ENCODE measurements at regions not wholly inside any gene's neighbourhood (a gene's known extent, or its start where the extent isn't known, plus 50 kb on each side); places are given as distances from the start of the nearest gene placed in this dataset.

DNA sequence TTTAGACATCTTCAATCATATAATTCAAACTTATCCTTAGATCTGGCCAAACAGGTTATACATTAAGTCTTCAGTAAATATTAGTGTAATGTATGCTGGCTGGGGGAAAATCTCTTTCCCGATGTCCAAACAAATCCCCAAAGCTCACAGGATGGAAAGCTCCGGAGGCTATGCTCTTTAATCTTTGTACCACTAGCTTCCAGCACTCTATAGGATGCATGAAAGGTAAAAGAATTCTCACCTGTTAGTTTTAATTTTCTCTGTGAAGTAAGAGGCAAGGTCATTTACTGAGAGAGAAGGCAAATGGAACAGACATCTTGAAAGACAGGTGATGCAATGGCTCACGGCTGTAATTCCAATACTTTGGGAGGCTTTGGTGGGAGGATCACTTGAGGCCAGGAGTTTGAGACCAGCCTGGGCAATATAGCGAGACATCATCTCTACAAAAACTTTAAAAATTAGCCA lies 99.8 kb upstream of the KIF5B start (continued):
- TF ChIP-seq KDM3A (CRISPR knock-in tag; IDR thresholded peaks at IDR 0.05; ENCODE audit: low read depth): no peak
- TF ChIP-seq HIVEP1 (CRISPR knock-in tag; IDR thresholded peaks at IDR 0.05): no peak
- no peak for TF ChIP-seq SP1 (IDR thresholded peaks at IDR 0.05)
- TF ChIP-seq SP1 (CRISPR knock-in tag; IDR thresholded peaks at IDR 0.05): no peak
- no peak for TF ChIP-seq MAFG (CRISPR knock-in tag; IDR thresholded peaks at IDR 0.05)
- TF ChIP-seq ZNF720 (CRISPR knock-in tag; IDR thresholded peaks at IDR 0.05): no peak
- peak; percentile 12; the same call in 1 of the 2 replicates for TF ChIP-seq SALL1 (CRISPR knock-in tag; IDR thresholded peaks at IDR 0.05)
- no peak for TF ChIP-seq SIN3A (IDR thresholded peaks at IDR 0.05; ENCODE audit: borderline replicate concordance, low read depth, low read length)
- TF ChIP-seq ARNT2 (CRISPR knock-in tag; IDR thresholded peaks at IDR 0.05; ENCODE audit: low read depth): no peak
- TF ChIP-seq, protein P1, sequence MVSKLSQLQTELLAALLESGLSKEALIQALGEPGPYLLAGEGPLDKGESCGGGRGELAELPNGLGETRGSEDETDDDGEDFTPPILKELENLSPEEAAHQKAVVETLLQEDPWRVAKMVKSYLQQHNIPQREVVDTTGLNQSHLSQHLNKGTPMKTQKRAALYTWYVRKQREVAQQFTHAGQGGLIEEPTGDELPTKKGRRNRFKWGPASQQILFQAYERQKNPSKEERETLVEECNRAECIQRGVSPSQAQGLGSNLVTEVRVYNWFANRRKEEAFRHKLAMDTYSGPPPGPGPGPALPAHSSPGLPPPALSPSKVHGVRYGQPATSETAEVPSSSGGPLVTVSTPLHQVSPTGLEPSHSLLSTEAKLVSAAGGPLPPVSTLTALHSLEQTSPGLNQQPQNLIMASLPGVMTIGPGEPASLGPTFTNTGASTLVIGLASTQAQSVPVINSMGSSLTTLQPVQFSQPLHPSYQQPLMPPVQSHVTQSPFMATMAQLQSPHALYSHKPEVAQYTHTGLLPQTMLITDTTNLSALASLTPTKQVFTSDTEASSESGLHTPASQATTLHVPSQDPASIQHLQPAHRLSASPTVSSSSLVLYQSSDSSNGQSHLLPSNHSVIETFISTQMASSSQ (IDR thresholded peaks at IDR 0.05; ENCODE audit: low read depth): no peak
- TF ChIP-seq, protein P1 (CRISPR knock-in tag; IDR thresholded peaks at IDR 0.05; ENCODE audit: borderline replicate concordance): peak; percentile 75; the same call in 1 of the 2 replicates
- TF ChIP-seq MEIS1 (CRISPR knock-in tag; IDR thresholded peaks at IDR 0.05; ENCODE audit: borderline replicate concordance): no peak
- TF ChIP-seq JUND (CRISPR knock-in tag; IDR thresholded peaks at IDR 0.05): no peak
- TF ChIP-seq JUNB (CRISPR knock-in tag; IDR thresholded peaks at IDR 0.05; ENCODE audit: borderline replicate concordance): no peak
- TF ChIP-seq ZSCAN21 (CRISPR knock-in tag; IDR thresholded peaks at IDR 0.05; ENCODE audit: borderline replicate concordance): no peak
- TF ChIP-seq PTBP1 (IDR thresholded peaks at IDR 0.05; ENCODE audit: low read depth, low read length, poor library complexity, severe bottlenecking): no peak
- TF ChIP-seq JUN (CRISPR knock-in tag; IDR thresholded peaks at IDR 0.05): 0 out of 2 replicates have a peak, but pooled peaks have one; percentile 40
- TF ChIP-seq, protein P2, sequence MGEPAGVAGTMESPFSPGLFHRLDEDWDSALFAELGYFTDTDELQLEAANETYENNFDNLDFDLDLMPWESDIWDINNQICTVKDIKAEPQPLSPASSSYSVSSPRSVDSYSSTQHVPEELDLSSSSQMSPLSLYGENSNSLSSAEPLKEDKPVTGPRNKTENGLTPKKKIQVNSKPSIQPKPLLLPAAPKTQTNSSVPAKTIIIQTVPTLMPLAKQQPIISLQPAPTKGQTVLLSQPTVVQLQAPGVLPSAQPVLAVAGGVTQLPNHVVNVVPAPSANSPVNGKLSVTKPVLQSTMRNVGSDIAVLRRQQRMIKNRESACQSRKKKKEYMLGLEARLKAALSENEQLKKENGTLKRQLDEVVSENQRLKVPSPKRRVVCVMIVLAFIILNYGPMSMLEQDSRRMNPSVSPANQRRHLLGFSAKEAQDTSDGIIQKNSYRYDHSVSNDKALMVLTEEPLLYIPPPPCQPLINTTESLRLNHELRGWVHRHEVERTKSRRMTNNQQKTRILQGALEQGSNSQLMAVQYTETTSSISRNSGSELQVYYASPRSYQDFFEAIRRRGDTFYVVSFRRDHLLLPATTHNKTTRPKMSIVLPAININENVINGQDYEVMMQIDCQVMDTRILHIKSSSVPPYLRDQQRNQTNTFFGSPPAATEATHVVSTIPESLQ (CRISPR knock-in tag; conservative IDR thresholded peaks at IDR 0.05): no peak
- TF ChIP-seq, protein P3, sequence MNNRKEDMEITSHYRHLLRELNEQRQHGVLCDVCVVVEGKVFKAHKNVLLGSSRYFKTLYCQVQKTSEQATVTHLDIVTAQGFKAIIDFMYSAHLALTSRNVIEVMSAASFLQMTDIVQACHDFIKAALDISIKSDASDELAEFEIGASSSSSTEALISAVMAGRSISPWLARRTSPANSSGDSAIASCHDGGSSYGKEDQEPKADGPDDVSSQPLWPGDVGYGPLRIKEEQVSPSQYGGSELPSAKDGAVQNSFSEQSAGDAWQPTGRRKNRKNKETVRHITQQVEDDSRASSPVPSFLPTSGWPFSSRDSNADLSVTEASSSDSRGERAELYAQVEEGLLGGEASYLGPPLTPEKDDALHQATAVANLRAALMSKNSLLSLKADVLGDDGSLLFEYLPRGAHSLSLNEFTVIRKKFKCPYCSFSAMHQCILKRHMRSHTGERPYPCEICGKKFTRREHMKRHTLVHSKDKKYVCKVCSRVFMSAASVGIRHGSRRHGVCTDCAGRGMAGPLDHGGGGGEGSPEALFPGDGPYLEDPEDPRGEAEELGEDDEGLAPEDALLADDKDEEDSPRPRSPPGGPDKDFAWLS (CRISPR knock-in tag; IDR thresholded peaks at IDR 0.05; ENCODE audit: borderline replicate concordance): no peak
- no peak for TF ChIP-seq KLF12 (CRISPR knock-in tag; IDR thresholded peaks at IDR 0.05; ENCODE audit: borderline replicate concordance)
- peak; percentile 88 for TF ChIP-seq TBX2 (CRISPR knock-in tag; IDR thresholded peaks at IDR 0.05; ENCODE audit: borderline replicate concordance)
- TF ChIP-seq, protein P4, sequence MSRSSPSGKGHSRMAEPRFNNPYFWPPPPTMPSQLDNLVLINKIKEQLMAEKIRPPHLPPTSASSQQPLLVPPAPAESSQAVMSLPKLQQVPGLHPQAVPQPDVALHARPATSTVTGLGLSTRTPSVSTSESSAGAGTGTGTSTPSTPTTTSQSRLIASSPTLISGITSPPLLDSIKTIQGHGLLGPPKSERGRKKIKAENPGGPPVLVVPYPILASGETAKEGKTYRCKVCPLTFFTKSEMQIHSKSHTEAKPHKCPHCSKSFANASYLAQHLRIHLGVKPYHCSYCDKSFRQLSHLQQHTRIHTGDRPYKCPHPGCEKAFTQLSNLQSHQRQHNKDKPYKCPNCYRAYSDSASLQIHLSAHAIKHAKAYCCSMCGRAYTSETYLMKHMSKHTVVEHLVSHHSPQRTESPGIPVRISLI (CRISPR knock-in tag; IDR thresholded peaks at IDR 0.05; ENCODE audit: borderline replicate concordance): 0 out of 2 replicates have a peak, but pooled peaks have one; percentile 26
- no peak for TF ChIP-seq RBAK (CRISPR knock-in tag; IDR thresholded peaks at IDR 0.05)
